ENCODE measurements at regions not wholly inside any gene's neighbourhood (a gene's known extent, or its start where the extent isn't known, plus 50 kb on each side); places are given as distances from the start of the nearest gene placed in this dataset.

DNA sequence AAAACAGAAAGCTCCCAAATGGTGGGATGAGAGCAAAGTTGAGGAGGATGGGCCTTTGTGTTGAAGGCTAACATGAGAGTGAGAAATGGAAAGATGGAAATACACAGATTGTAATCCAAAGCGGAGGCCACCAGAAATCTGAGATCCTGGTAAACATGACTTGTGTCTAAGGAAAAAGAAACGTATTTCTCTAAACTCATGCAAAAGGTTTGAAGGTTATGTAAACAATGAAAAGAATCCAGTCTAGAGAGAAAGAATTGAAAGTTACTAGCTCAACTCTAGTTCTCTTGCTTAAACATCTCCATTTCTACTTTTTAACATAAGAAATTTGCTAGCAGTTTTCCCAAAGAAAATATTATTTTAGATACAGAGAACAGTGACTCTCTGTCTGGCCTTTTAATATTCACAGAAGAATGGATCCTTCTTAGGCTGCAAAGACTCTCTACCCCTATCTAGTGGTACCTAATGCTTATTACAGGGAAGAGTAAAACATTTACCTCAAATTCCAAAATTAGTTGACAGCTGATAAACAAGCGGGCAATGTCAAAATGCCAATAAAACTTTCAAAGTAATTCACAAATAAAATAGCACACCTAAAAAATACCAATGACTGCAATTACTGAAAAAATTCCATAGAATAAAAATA, 75.8 kb upstream of the SOX5 start:
- Histone ChIP-seq H3K36me3 (no peaks in the 10 kb centered on the region), H3K4me3 (no peak overlapping the region), H3K9me3 (peaks cover 0 to 2% (median 0%) of the 10 kb centered on the region in 8 donors), H3K27me3 (replicated peaks in 1 of 7) (peaks cover 0 to 5% (median 0%) of the 10 kb centered on the region in 7 donors), H3K27ac (no peak overlapping the region), H3K4me1 (peaks cover 0 to 8% (median 0%) of the 10 kb centered on the region in 6 donors)
- WGBS, 5 donors, result 79 to 87% (median 83%) methylated on average over 3 of the region's 3 CpGs
- DNase-seq, result no peak
- intact Hi-C loops (cut with DNase I; ENCODE audit: low total_unique reads), result no loop called here
- TF ChIP-seq POLR2A (IDR thresholded peaks at IDR 0.05), result no peak
- TF ChIP-seq, protein P1, sequence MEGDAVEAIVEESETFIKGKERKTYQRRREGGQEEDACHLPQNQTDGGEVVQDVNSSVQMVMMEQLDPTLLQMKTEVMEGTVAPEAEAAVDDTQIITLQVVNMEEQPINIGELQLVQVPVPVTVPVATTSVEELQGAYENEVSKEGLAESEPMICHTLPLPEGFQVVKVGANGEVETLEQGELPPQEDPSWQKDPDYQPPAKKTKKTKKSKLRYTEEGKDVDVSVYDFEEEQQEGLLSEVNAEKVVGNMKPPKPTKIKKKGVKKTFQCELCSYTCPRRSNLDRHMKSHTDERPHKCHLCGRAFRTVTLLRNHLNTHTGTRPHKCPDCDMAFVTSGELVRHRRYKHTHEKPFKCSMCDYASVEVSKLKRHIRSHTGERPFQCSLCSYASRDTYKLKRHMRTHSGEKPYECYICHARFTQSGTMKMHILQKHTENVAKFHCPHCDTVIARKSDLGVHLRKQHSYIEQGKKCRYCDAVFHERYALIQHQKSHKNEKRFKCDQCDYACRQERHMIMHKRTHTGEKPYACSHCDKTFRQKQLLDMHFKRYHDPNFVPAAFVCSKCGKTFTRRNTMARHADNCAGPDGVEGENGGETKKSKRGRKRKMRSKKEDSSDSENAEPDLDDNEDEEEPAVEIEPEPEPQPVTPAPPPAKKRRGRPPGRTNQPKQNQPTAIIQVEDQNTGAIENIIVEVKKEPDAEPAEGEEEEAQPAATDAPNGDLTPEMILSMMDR (IDR thresholded peaks at IDR 0.05 in 8 of 11, conservative IDR thresholded peaks at IDR 0.05 in 3 of 11), result peak in 3 of 11 experiments; percentile 7 to 16 (median 11)

DNA sequence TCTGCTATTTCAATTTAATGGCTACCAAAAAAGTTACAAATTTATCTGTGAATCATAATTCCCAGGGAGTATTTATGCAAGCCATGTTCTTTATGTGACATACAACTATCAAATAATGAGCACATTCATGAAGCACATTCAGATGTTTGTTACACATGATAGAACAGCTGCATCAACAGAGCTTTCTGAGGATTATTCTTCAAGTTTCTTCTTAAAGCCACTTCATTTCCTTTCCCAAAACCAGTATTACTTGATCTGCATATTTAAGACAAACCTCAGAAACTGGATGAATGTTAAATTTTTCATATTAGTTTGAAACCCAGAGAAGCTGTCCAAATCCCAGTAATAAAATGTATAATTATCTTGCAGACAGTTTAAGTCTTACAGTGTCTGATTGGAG, 73.6 kb upstream of the SOX5 start:
- no peak overlapping the region for H3K4me3 ChIP-seq
- no peak for DNase-seq
- peaks cover 0 to 12% (median 0%) of the 10 kb centered on the region in 6 donors for H3K4me1 ChIP-seq
- H3K27ac ChIP-seq, result no peak overlapping the region
- H3K36me3 ChIP-seq, result no peaks in the 10 kb centered on the region
- intact Hi-C loops (cut with DNase I; ENCODE audit: low total_unique reads), result no loop called here
- H3K27me3 ChIP-seq (replicated peaks in 1 of 7), result peaks cover 0 to 5% (median 0%) of the 10 kb centered on the region in 7 donors
- TF ChIP-seq POLR2AphosphoS5 (IDR thresholded peaks at IDR 0.05) (no peak), POLR2A (IDR thresholded peaks at IDR 0.05) (no peak)
- TF ChIP-seq, protein P1 (IDR thresholded peaks at IDR 0.05 in 8 of 11, conservative IDR thresholded peaks at IDR 0.05 in 3 of 11), result no peak
- no peaks in the 10 kb centered on the region for H3K9me3 ChIP-seq

DNA sequence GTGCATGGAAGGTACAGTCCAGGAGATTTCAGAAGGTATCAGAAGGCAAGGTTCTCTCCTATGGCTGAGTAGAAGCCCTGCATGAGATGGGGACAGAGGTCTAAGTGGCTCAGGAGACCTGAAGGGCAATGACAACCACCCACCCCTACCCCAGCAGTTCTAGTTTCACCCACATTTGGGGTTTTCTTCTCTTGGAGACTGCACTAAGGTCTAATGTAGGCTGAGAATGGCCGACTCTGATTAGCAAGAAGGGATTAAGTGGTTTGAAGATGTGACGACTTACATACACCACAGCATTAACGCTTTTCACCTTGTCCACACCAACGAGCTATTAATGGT, 71.7 kb upstream of the SOX5 start:
- Histone ChIP-seq H3K4me3 (no peak overlapping the region), H3K4me1 (peaks cover 0 to 12% (median 0%) of the 10 kb centered on the region in 6 donors), H3K36me3 (no peaks in the 10 kb centered on the region), H3K27me3 (replicated peaks in 1 of 7) (peaks cover 0 to 5% (median 0%) of the 10 kb centered on the region in 7 donors), H3K9me3 (no peaks in the 10 kb centered on the region), H3K27ac (no peak overlapping the region)
- intact Hi-C loops (cut with DNase I; ENCODE audit: low total_unique reads), result no loop called here
- no peak for DNase-seq
- 84 to 97% (median 88%) methylated on average over 4 of the region's 4 CpGs for WGBS, 5 donors
- TF ChIP-seq, protein P1 (IDR thresholded peaks at IDR 0.05 in 8 of 11, conservative IDR thresholded peaks at IDR 0.05 in 3 of 11), result no peak
- TF ChIP-seq POLR2AphosphoS5 (IDR thresholded peaks at IDR 0.05), result no peak
- no peak for TF ChIP-seq POLR2A (IDR thresholded peaks at IDR 0.05)

DNA sequence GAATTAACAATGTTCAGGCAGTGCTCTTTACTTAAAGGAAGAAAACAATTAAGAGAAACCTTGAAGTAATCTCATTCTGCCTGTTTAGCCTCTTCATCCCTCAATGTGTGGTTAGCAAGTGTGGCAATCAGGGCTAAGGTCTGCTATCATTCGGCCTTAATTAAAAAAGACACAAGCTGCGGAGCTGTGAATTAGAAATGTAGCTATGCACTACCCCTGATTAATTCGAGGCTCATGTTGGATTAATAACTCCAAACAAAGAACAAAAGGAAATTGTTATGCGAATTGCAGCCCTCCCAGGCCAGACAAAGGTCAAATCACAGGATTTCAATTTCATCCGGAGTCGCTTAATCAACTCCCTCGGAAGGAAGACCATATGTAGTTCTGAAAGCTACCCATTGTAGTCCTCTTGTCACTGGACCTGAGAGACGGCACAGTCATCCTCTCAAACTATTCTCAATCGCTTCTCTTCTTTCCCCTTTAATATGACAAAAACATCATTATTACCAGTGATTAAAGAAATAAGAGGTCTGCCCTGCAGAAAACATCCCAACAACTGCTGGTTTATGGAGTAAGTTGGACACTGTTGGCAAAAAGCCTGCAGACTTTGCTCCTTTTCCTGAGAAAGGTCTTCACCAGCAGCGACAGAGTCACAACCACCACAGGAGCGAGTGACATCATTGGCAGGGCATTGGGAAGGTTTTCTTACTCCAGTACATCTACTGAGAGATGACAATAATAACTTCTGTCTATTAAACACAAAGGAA, 71.1 kb upstream of the SOX5 start:
- WGBS, 5 donors, result 71 to 84% (median 78%) methylated on average over 11 of the region's 11 CpGs
- Histone ChIP-seq H3K9me3 (no peaks in the 10 kb centered on the region), H3K27ac (no peak overlapping the region), H3K36me3 (no peaks in the 10 kb centered on the region), H3K4me1 (peaks cover 0 to 7% (median 0%) of the 10 kb centered on the region in 6 donors), H3K4me3 (no peak overlapping the region), H3K27me3 (replicated peaks in 1 of 7) (peaks cover 0 to 5% (median 0%) of the 10 kb centered on the region in 7 donors)
- no peak for TF ChIP-seq POLR2A (IDR thresholded peaks at IDR 0.05)
- peak in 1 of 3 donors; percentile 9 for TF ChIP-seq POLR2AphosphoS5 (IDR thresholded peaks at IDR 0.05)
- intact Hi-C loops (cut with DNase I; ENCODE audit: low total_unique reads), result no loop called here
- no peak for DNase-seq

Measured in spleen (tissue), 11 donors.